Tibial artery (tissue), 4 donors: ENCODE measurements at regions not wholly inside any gene's neighbourhood (a gene's known extent, or its start where the extent isn't known, plus 50 kb on each side); places are given as distances from the start of the nearest gene placed in this dataset.
"Not testable (repeated sequence)": the region's sequence is repeated elsewhere in the genome, so short reads cannot be mapped to it uniquely, and the experiment has no call there.

Source experiments
- DNase-seq, 2 donors: peaks; one replicate each; pipeline ENCODE4 v3.0.0-alpha.2; 2019
- H3K27ac ChIP-seq, 2 donors: fragments of 200-600 bp; sonication (generic) in 1 of 2; 1 replicate in 1 of 2; 2 replicates in 1 of 2; pipeline ENCODE4 v1.5.1; 2018 to 2019; ENCODE audit warnings: mild to moderate bottlenecking in 1 of 2
- H3K27me3 ChIP-seq, 2 donors: fragments of 200-600 bp; sonication (generic) in 1 of 2; one replicate each; pipeline versions ENCODE4 v1.5.1 to v1.6.0; 2016 to 2019
- H3K36me3 ChIP-seq, 3 donors: fragments of 200-600 bp; sonication (generic) in 2 of 3; one replicate each; pipeline ENCODE4 v1.5.1; 2016 to 2019; ENCODE audit warnings: mild to moderate bottlenecking in 2 of 3
- H3K4me1 ChIP-seq, 4 donors: fragments of 200-600 bp; sonication (generic) in 2 of 4; 1 replicate in 3 of 4; 2 replicates in 1 of 4; pipeline ENCODE4 v1.5.1; 2016 to 2019
- H3K4me3 ChIP-seq, 2 donors: fragments of 200-600 bp; sonication (generic) in 1 of 2; 1 replicate in 1 of 2; 2 replicates in 1 of 2; pipeline ENCODE4 v1.5.1; 2018 to 2019; ENCODE audit warnings: mild to moderate bottlenecking in 2 of 2
- H3K9me3 ChIP-seq, 3 donors: fragments of 200-600 bp; sonication (generic) in 1 of 3; one replicate each; pipeline ENCODE4 v1.5.1; 2016 to 2019
- CTCF ChIP-seq, 2 experiments: fragments of 200-600 bp in 1 of 2; fragments of 450-650 bp in 1 of 2; IDR thresholded peaks; one replicate each; pipeline ENCODE4 v1.5.1; 2017 to 2019; ENCODE audit warnings: antibody characterized with exemption in 2 of 2, mild to moderate bottlenecking in 1 of 2, moderate library complexity in 1 of 2
- intact Hi-C: fragments of 100-400 bp; cut with DNase I; formaldehyde crosslinking; loops from one replicate; pipeline ENCODE4 v1.15.0; 2023; ENCODE audit warnings: low total_unique reads

DNA sequence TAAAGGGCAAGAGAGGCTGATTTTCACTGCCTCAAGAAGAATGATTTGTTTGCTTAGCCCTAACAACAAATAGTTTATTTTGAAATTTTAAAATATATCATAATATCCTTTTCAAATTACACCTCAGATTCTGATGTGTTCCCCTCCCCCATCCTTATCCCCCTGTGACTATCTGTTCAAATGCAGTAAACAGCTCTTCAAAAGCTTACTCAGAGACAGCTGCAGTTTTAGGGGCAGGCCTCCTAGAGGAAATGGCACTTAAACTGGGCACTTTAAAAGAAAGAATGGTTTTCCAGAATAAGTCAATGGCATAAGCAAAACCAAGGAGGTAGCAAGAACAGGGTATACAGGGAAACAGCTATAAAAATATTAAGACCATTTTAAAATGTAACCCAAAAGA lies 118.6 kb upstream of the UST start:
- Histone ChIP-seq H3K36me3 (no peaks in the 10 kb centered on the region), H3K4me3 (no peak overlapping the region), H3K27me3 (no peaks in the 10 kb centered on the region), H3K4me1 (no peaks in the 10 kb centered on the region), H3K9me3 (no peaks in the 10 kb centered on the region), H3K27ac (no peak overlapping the region)
- DNase-seq = no peak
- intact Hi-C loops = no loop called here
- no peak for TF ChIP-seq CTCF (IDR thresholded peaks at IDR 0.05)

- Histone ChIP-seq H3K9me3 (no peaks in the 10 kb centered on the region), H3K36me3 (no peaks in the 10 kb centered on the region), H3K27me3 (no peaks in the 10 kb centered on the region), H3K27ac (no peak overlapping the region), H3K4me3 (no peak overlapping the region), H3K4me1 (no peaks in the 10 kb centered on the region)
- intact Hi-C loops = no loop called here
- no peak for TF ChIP-seq CTCF (IDR thresholded peaks at IDR 0.05)
- no peak for DNase-seq
These were observed 117.6 kb upstream of the UST start for GRCh38 chr6:148629181-148629580.

DNA sequence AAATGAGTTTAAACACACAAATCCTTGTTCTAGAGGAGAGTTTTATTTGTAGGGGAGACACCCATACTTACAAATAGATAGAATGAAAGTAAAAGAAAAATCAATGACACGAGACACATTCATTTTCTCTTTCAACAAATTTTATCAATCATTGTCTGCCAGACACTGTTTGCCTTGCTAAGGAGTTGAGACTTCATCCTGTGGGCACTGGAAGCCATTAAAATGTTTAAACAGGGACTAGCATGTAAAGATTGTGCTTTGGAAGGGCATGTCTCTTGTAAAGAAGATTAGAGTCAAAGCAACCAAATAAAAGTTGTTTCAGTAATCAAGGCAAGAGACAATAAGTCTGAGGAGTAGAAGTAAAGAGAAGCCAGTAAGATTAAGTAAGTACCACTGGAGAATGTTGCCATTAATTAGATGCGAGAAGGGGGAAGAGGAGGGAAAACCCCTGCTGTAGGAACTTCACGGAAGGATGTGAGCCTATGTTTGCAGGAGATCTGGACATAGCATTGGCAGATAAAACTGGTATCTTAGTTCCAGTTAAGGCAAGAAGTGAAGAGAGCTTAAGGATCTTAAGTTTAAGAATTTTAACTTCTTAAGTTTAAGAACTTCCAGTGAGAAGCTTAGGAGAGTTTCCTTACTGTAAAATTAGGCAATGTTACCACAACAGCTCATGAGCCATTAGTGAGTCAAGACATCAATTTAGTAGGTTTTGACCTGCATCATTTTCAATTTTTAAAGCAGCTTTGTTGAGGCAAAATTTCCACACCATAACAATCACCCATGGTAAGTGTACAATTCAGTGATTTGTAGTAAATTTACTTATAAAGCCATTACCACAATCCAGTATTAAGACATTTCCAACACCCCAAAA lies 117.0 kb upstream of the UST start:
- no peaks in the 10 kb centered on the region for H3K27me3 ChIP-seq
- no peak for TF ChIP-seq CTCF (IDR thresholded peaks at IDR 0.05)
- H3K4me1 ChIP-seq = no peaks in the 10 kb centered on the region
- no peak for DNase-seq
- no peaks in the 10 kb centered on the region for H3K36me3 ChIP-seq
- no peak overlapping the region for H3K27ac ChIP-seq
- no peak overlapping the region for H3K4me3 ChIP-seq
- intact Hi-C loops = no loop called here
- no peaks in the 10 kb centered on the region for H3K9me3 ChIP-seq

- no peak for TF ChIP-seq CTCF (IDR thresholded peaks at IDR 0.05)
- H3K36me3 ChIP-seq = no peaks in the 10 kb centered on the region
- H3K4me3 ChIP-seq = no peak overlapping the region
- no peaks in the 10 kb centered on the region for H3K4me1 ChIP-seq
- H3K27me3 ChIP-seq = no peaks in the 10 kb centered on the region
- no peak overlapping the region for H3K27ac ChIP-seq
- no peaks in the 10 kb centered on the region for H3K9me3 ChIP-seq
- intact Hi-C loops = no loop called here
- no peak for DNase-seq
These were observed 111.6 kb upstream of the UST start for GRCh38 chr6:148635070-148635743.

- H3K4me3 ChIP-seq, H3K27ac ChIP-seq, H3K27me3 ChIP-seq, H3K4me1 ChIP-seq, H3K36me3 ChIP-seq, DNase-seq, H3K9me3 ChIP-seq, intact Hi-C loops: not testable (repeated sequence)
These were observed 105.0 kb upstream of the UST start for GRCh38 chr6:148641836-148642235.

- DNase-seq, intact Hi-C loops, H3K4me1 ChIP-seq, H3K9me3 ChIP-seq, H3K27me3 ChIP-seq, H3K27ac ChIP-seq, H3K36me3 ChIP-seq, H3K4me3 ChIP-seq: not testable (repeated sequence)
These were observed 103.6 kb upstream of the UST start for GRCh38 chr6:148643208-148643607.

GRCh38 chr6:148645049-148645448 lies 101.8 kb upstream of the UST start:
- H3K4me1 ChIP-seq, H3K27me3 ChIP-seq, H3K36me3 ChIP-seq, H3K27ac ChIP-seq, intact Hi-C loops, DNase-seq, H3K9me3 ChIP-seq, H3K4me3 ChIP-seq: not testable (repeated sequence)
